Body of pancreas (tissue), 4 donors: ENCODE measurements at regions not wholly inside any gene's neighbourhood (a gene's known extent, or its start where the extent isn't known, plus 50 kb on each side); places are given as distances from the start of the nearest gene placed in this dataset.

ENCODE experiments used
- CTCF ChIP-seq, 7 experiments: fragments of 450-650 bp in 4 of 7; fragments of 200-600 bp in 3 of 7; sonication (generic) in 3 of 7; IDR thresholded peaks; one replicate each; pipeline ENCODE4 v1.5.1; 2016 to 2019; ENCODE audit warnings: antibody characterized with exemption in 7 of 7
- POLR2A ChIP-seq, 3 donors: fragments of 450-650 bp; IDR thresholded peaks; one replicate each; pipeline ENCODE4 v1.6.1; 2016; ENCODE audit warnings: antibody characterized with exemption in 3 of 3, mild to moderate bottlenecking in 2 of 3

GRCh38 chr6:165743366-165743898 lies 80.4 kb upstream of the PDE10A start:
- no peak for TF ChIP-seq CTCF (IDR thresholded peaks at IDR 0.05)
- no peak for TF ChIP-seq POLR2A (IDR thresholded peaks at IDR 0.05)
